ENCODE measurements at regions not wholly inside any gene's neighbourhood (a gene's known extent, or its start where the extent isn't known, plus 50 kb on each side); places are given as distances from the start of the nearest gene placed in this dataset. TPM values are rescaled to one million over a fixed set of nuclear protein-coding genes. Genes with fewer than 3 reads are reported as not detected.

DNA sequence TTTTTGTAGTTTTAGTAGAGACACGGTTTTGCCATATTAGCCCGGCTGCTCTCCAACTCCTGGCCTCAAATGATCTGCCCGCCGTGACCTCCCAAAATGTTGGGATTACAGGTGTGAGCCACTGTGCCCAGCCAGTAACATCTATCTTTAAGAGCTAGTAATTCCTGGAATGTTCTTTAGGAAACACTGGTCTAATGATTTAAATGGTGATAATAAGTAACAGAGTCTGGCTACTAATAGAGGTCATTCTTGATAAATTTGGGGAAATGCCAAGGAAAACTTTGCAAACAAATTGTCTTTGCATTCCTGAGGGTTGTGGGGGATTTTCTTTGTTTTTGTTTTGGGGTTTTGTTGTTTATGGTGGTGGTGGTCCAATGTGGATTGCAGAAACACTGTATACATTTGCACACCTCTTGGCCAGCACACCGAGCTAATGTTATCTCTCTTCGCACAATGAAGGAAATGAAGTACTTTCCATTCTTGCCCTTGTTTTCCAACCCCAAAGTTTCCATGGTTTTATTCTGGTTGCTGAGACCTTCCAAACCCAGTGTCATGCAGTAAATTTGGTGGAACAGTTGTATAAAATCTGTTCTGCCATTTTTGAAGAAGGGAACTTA, 51.3 kb upstream of the WIPF3 start:
- Histone ChIP-seq H3K4me3 (no peak overlapping the region), H3K9ac (ENCODE audit: insufficient read depth in 1 of 2, low read length in 2 of 2) (no peak overlapping the region), H3K27ac (ENCODE audit: low read depth in 1 of 2, low read length in 1 of 2) (no peak overlapping the region), H3K4me1 (ENCODE audit: control insufficient read depth in 5 of 5, insufficient read depth in 5 of 5, low read length in 5 of 5) (no peaks in the 10 kb centered on the region), H3K36me3 (ENCODE audit: control insufficient read depth in 4 of 4, insufficient read depth in 4 of 4, low read length in 4 of 4) (no peaks in the 10 kb centered on the region), H3K27me3 (ENCODE audit: control insufficient read depth in 3 of 3, insufficient read depth in 3 of 3, low read length in 2 of 3) (peaks cover 0 to 40% (median 0%) of the 10 kb centered on the region in 3 donors), H3K9me3 (ENCODE audit: control insufficient read depth in 4 of 4, insufficient read depth in 3 of 4, low read length in 3 of 4) (no peaks in the 10 kb centered on the region)
- no peak for ATAC-seq (ENCODE audit: insufficient read depth, low FRiP score)
- WGBS, 2 donors = 69 to 76% methylated on average over 6 of the region's 6 CpGs
- TF ChIP-seq, protein P1, sequence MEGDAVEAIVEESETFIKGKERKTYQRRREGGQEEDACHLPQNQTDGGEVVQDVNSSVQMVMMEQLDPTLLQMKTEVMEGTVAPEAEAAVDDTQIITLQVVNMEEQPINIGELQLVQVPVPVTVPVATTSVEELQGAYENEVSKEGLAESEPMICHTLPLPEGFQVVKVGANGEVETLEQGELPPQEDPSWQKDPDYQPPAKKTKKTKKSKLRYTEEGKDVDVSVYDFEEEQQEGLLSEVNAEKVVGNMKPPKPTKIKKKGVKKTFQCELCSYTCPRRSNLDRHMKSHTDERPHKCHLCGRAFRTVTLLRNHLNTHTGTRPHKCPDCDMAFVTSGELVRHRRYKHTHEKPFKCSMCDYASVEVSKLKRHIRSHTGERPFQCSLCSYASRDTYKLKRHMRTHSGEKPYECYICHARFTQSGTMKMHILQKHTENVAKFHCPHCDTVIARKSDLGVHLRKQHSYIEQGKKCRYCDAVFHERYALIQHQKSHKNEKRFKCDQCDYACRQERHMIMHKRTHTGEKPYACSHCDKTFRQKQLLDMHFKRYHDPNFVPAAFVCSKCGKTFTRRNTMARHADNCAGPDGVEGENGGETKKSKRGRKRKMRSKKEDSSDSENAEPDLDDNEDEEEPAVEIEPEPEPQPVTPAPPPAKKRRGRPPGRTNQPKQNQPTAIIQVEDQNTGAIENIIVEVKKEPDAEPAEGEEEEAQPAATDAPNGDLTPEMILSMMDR (IDR thresholded peaks at IDR 0.05; ENCODE audit: control extremely low read depth, extremely low read depth) = no peak
- no peak for DNase-seq

Small RNAs in the stretch of these regions (small RNA-seq; reads per million reads assigned to genes)
- gene MIR550A3 (ENCODE audit: low replicate concordance) (0.06 reads per million), gene TMSB4XP3 (ENCODE audit: low replicate concordance) (not detected)
